ENCODE measurements at regions not wholly inside any gene's neighbourhood (a gene's known extent, or its start where the extent isn't known, plus 50 kb on each side); places are given as distances from the start of the nearest gene placed in this dataset.

DNA sequence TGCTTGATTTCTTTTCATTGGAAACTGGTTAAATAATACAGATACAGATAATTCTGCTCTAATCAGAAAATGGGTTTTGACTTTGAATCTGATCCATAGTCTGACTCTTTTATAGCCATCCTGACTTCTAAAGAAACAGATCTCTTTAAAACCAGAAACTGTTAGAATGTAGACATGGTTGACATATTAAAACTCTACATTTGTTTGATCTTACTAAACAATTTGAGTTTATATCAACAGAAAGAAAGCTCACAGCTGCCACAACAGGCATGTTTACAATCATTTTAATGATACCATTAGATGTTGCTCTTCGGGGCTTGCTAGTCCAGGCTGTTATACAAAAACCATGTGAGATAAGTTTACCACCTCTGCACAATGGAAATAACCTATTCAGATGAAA, 193.0 kb upstream of the SEMA3A start:
- Histone ChIP-seq H3K9me3 (ENCODE audit: control insufficient read depth, insufficient read depth, low read length) (no peaks in the 10 kb centered on the region), H3K4me1 (ENCODE audit: control insufficient read depth, insufficient read depth, low read length) (no peaks in the 10 kb centered on the region), H3K27me3 (ENCODE audit: control insufficient read depth, insufficient read depth, low read length) (no peaks in the 10 kb centered on the region), H3K4me3 (ENCODE audit: low read depth, low read length) (no peak overlapping the region), H3K36me3 (ENCODE audit: control insufficient read depth, insufficient read depth, low read length) (no peaks in the 10 kb centered on the region), H3K27ac (ENCODE audit: low read depth, low read length) (no peak overlapping the region)
- no CpG with 5 or more reads among the region's 1 CpG for WGBS (ENCODE audit: insufficient coverage)
- DNase-seq (ENCODE audit: low read depth in 4 of 6, low spot score in 6 of 6): no peak

DNA sequence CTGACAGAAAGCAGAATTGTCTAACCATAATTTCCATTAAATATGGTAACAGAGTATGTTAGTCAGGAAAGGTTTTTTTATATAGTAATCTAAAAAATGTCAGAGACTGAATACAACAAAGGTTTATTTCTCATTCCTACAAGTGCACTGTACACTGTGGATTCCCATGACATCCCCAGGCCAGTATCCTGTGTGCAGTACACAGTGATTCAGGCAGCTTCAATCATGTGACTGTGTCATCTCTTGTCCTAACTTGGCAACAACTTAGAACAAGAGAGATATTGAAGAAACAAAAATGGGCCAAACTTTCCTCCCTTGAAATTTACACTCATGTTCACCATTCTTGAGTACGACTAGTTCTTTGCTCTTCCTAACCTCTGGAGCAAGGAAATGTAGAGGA, 189.8 kb upstream of the SEMA3A start:
- Histone ChIP-seq H3K27ac (ENCODE audit: low read depth, low read length) (no peak overlapping the region), H3K4me3 (ENCODE audit: low read depth, low read length) (no peak overlapping the region), H3K36me3 (ENCODE audit: control insufficient read depth, insufficient read depth, low read length) (no peaks in the 10 kb centered on the region), H3K4me1 (ENCODE audit: control insufficient read depth, insufficient read depth, low read length) (no peaks in the 10 kb centered on the region), H3K27me3 (ENCODE audit: control insufficient read depth, insufficient read depth, low read length) (no peaks in the 10 kb centered on the region), H3K9me3 (ENCODE audit: control insufficient read depth, insufficient read depth, low read length) (no peaks in the 10 kb centered on the region)
- no peak for DNase-seq (ENCODE audit: low read depth in 4 of 6, low spot score in 6 of 6)
- no CpG with 5 or more reads among the region's 1 CpG for WGBS (ENCODE audit: insufficient coverage)

- no peaks in the 10 kb centered on the region for H3K36me3 ChIP-seq (ENCODE audit: control insufficient read depth, insufficient read depth, low read length)
These were observed 184.9 kb upstream of the SEMA3A start for GRCh38 chr7:84379446-84379845.

DNA sequence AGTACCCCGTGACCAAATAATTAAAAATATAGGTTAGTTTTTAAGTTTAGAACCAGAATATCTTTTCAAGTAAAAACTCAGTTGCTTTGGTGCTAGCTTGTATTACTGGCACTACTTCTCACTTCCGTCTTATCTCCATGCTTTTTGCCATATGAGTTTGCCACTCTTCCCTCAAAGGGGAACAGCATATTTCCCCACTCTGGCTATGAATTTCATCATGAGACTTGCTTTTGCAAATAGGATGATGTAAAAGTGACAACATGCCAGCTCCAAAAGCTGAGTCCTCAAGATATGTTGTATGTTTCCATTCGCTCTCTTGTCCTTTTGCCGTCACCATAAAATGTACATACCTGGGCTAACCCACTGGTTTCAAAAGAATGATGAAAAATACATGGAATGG, 178.1 kb upstream of the SEMA3A start:
- H3K36me3 ChIP-seq (ENCODE audit: control insufficient read depth, insufficient read depth, low read length): no peaks in the 10 kb centered on the region
- no CpG with 5 or more reads among the region's 4 CpGs for WGBS (ENCODE audit: insufficient coverage)
- H3K27me3 ChIP-seq (ENCODE audit: control insufficient read depth, insufficient read depth, low read length): no peaks in the 10 kb centered on the region
- H3K27ac ChIP-seq (ENCODE audit: low read depth, low read length): no peak overlapping the region
- H3K4me3 ChIP-seq (ENCODE audit: low read depth, low read length): no peak overlapping the region
- no peak for DNase-seq (ENCODE audit: low read depth in 4 of 6, low spot score in 6 of 6)
- no peaks in the 10 kb centered on the region for H3K4me1 ChIP-seq (ENCODE audit: control insufficient read depth, insufficient read depth, low read length)
- H3K9me3 ChIP-seq (ENCODE audit: control insufficient read depth, insufficient read depth, low read length): no peaks in the 10 kb centered on the region

More at GRCh38 chr7:84379446-84379845, 184.9 kb upstream of the SEMA3A start:
- Histone ChIP-seq H3K9me3 (ENCODE audit: control insufficient read depth, insufficient read depth, low read length) (no peaks in the 10 kb centered on the region), H3K4me3 (ENCODE audit: low read depth, low read length) (no peak overlapping the region), H3K27ac (ENCODE audit: low read depth, low read length) (no peak overlapping the region), H3K4me1 (ENCODE audit: control insufficient read depth, insufficient read depth, low read length) (no peaks in the 10 kb centered on the region), H3K27me3 (ENCODE audit: control insufficient read depth, insufficient read depth, low read length) (no peaks in the 10 kb centered on the region)
- WGBS (ENCODE audit: insufficient coverage): no CpG with 5 or more reads among the region's 1 CpG
- no peak for DNase-seq (ENCODE audit: low read depth in 4 of 6, low spot score in 6 of 6)

- 100% methylated on average over 2 of the region's 3 CpGs for WGBS (ENCODE audit: insufficient coverage)
- H3K9me3 ChIP-seq (ENCODE audit: control insufficient read depth, insufficient read depth, low read length): no peaks in the 10 kb centered on the region
- no peak for DNase-seq (ENCODE audit: low read depth in 4 of 6, low spot score in 6 of 6)
- H3K36me3 ChIP-seq (ENCODE audit: control insufficient read depth, insufficient read depth, low read length): no peaks in the 10 kb centered on the region
- no peak overlapping the region for H3K27ac ChIP-seq (ENCODE audit: low read depth, low read length)
- no peak overlapping the region for H3K4me3 ChIP-seq (ENCODE audit: low read depth, low read length)
- no peaks in the 10 kb centered on the region for H3K4me1 ChIP-seq (ENCODE audit: control insufficient read depth, insufficient read depth, low read length)
- no peaks in the 10 kb centered on the region for H3K27me3 ChIP-seq (ENCODE audit: control insufficient read depth, insufficient read depth, low read length)
These were observed 177.6 kb upstream of the SEMA3A start for GRCh38 chr7:84372155-84372621.

DNA sequence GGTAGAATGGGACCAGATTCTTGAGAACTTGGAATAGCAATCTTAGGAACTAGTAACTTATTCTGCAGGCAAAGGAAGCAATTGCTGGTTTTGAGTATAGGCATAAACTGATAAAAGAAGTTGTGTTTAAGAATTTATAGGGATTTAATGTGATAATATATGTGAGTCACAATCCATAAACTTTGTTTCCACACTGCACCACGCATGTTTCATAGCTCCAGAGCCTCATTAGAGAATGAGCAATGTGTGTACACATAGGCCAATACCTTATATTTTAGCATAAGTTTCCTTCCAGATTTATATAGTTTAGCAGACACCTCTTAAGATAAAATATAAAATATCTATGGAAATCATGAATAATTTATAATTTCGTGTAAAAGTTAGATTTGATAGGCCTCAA, 175.5 kb upstream of the SEMA3A start:
- H3K4me1 ChIP-seq (ENCODE audit: control insufficient read depth, insufficient read depth, low read length): no peaks in the 10 kb centered on the region
- DNase-seq (ENCODE audit: low read depth in 4 of 6, low spot score in 6 of 6): no peak
- H3K36me3 ChIP-seq (ENCODE audit: control insufficient read depth, insufficient read depth, low read length): no peaks in the 10 kb centered on the region
- H3K4me3 ChIP-seq (ENCODE audit: low read depth, low read length): no peak overlapping the region
- H3K27me3 ChIP-seq (ENCODE audit: control insufficient read depth, insufficient read depth, low read length): no peaks in the 10 kb centered on the region
- no peak overlapping the region for H3K27ac ChIP-seq (ENCODE audit: low read depth, low read length)
- H3K9me3 ChIP-seq (ENCODE audit: control insufficient read depth, insufficient read depth, low read length): no peaks in the 10 kb centered on the region
- WGBS (ENCODE audit: insufficient coverage): no CpG with 5 or more reads among the region's 2 CpGs

- no peaks in the 10 kb centered on the region for H3K27me3 ChIP-seq (ENCODE audit: control insufficient read depth, insufficient read depth, low read length)
- DNase-seq (ENCODE audit: low read depth in 4 of 6, low spot score in 6 of 6): no peak
- no CpG with 5 or more reads among the region's 1 CpG for WGBS (ENCODE audit: insufficient coverage)
- no peak overlapping the region for H3K27ac ChIP-seq (ENCODE audit: low read depth, low read length)
- no peaks in the 10 kb centered on the region for H3K4me1 ChIP-seq (ENCODE audit: control insufficient read depth, insufficient read depth, low read length)
- H3K9me3 ChIP-seq (ENCODE audit: control insufficient read depth, insufficient read depth, low read length): no peaks in the 10 kb centered on the region
- no peak overlapping the region for H3K4me3 ChIP-seq (ENCODE audit: low read depth, low read length)
- no peaks in the 10 kb centered on the region for H3K36me3 ChIP-seq (ENCODE audit: control insufficient read depth, insufficient read depth, low read length)
These were observed 173.5 kb upstream of the SEMA3A start for GRCh38 chr7:84368122-84368521.

GRCh38 chr7:84364708-84365107, 170.1 kb upstream of the SEMA3A start:
- H3K27me3 ChIP-seq (ENCODE audit: control insufficient read depth, insufficient read depth, low read length): no peaks in the 10 kb centered on the region
- 73% methylated on average over 1 of the region's 1 CpG for WGBS (ENCODE audit: insufficient coverage)
- H3K36me3 ChIP-seq (ENCODE audit: control insufficient read depth, insufficient read depth, low read length): no peaks in the 10 kb centered on the region
- no peak overlapping the region for H3K4me3 ChIP-seq (ENCODE audit: low read depth, low read length)
- H3K4me1 ChIP-seq (ENCODE audit: control insufficient read depth, insufficient read depth, low read length): no peaks in the 10 kb centered on the region
- no peak overlapping the region for H3K27ac ChIP-seq (ENCODE audit: low read depth, low read length)
- no peak for DNase-seq (ENCODE audit: low read depth in 4 of 6, low spot score in 6 of 6)
- no peaks in the 10 kb centered on the region for H3K9me3 ChIP-seq (ENCODE audit: control insufficient read depth, insufficient read depth, low read length)

DNA sequence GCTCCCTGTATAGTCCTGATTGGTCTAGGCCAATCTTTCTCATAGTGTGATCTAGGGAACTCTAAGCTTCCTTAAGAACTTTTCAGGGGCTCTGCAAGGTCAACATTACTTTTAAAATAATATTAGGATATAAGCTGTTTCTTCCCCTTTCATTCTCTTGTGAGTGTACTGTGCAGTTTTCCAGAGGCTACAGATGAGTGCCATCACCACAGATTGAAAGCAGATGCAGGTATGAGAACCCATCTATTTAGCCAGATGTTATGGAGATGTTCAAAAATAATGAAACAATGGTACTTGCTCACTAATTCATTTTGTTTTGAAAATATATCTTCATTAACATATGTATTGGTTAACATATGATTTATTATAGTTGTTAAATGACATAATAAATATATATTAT, 169.2 kb upstream of the SEMA3A start:
- no peak overlapping the region for H3K4me3 ChIP-seq (ENCODE audit: low read depth, low read length)
- no peaks in the 10 kb centered on the region for H3K4me1 ChIP-seq (ENCODE audit: control insufficient read depth, insufficient read depth, low read length)
- no peaks in the 10 kb centered on the region for H3K36me3 ChIP-seq (ENCODE audit: control insufficient read depth, insufficient read depth, low read length)
- H3K27me3 ChIP-seq (ENCODE audit: control insufficient read depth, insufficient read depth, low read length): no peaks in the 10 kb centered on the region
- H3K27ac ChIP-seq (ENCODE audit: low read depth, low read length): no peak overlapping the region
- DNase-seq (ENCODE audit: low read depth in 4 of 6, low spot score in 6 of 6): no peak
- no peaks in the 10 kb centered on the region for H3K9me3 ChIP-seq (ENCODE audit: control insufficient read depth, insufficient read depth, low read length)

GRCh38 chr7:84362828-84363227, 168.2 kb upstream of the SEMA3A start:
- no peaks in the 10 kb centered on the region for H3K36me3 ChIP-seq (ENCODE audit: control insufficient read depth, insufficient read depth, low read length)
- H3K27ac ChIP-seq (ENCODE audit: low read depth, low read length): no peak overlapping the region
- no peaks in the 10 kb centered on the region for H3K9me3 ChIP-seq (ENCODE audit: control insufficient read depth, insufficient read depth, low read length)
- no peaks in the 10 kb centered on the region for H3K27me3 ChIP-seq (ENCODE audit: control insufficient read depth, insufficient read depth, low read length)
- no peaks in the 10 kb centered on the region for H3K4me1 ChIP-seq (ENCODE audit: control insufficient read depth, insufficient read depth, low read length)
- no peak overlapping the region for H3K4me3 ChIP-seq (ENCODE audit: low read depth, low read length)
- no peak for DNase-seq (ENCODE audit: low read depth in 4 of 6, low spot score in 6 of 6)
- WGBS (ENCODE audit: insufficient coverage): no CpG with 5 or more reads among the region's 1 CpG

Measured in spinal cord (tissue), 9 donors.